ENCODE measurements at regions not wholly inside any gene's neighbourhood (a gene's known extent, or its start where the extent isn't known, plus 50 kb on each side); places are given as distances from the start of the nearest gene placed in this dataset.
A peak's percentile ranks its signal among the peaks of the same experiment; 100 is the strongest.

DNA sequence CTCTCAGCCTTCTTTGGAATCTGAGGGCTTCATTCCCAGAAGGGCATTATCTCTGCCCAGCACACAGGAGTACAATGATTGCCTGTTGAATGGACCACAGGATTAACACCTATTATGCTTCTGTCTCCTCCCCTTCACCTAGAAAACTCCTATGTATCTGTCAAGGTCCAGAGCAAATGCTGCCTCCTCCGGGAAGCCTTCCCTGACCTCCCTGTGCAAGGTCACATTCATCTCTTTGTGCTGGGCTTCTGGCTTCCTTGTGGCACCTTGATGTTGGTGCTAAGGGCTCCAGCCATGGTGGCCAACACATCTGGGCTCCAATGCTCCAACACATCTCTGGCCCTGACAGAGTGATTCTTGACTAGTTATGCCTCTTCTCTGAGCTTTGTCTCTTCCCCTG lies 49.9 kb upstream of the ATP2B2 start:
- DNase-seq: no peak

DNA sequence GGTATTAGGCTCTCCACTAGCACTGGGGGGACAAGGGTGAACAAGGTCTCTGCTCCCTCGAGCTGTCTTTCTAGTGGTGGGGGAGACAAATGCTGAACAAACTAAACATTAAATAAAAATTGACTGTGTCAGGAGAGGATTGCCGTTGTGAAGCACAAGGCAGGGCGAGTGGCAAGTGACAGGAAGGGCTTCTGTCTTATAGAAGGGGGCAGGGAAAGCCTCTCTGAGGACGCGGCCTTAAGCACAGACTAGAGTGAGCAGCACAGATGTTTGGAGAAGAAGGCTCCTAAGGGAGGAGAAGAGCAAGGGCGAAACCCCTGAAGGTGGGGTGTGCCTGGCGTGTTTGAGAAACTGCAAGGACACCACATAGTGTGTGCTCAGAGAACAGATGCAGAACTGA lies 50.9 kb upstream of the ATP2B2 start:
- DNase-seq: no peak

DNA sequence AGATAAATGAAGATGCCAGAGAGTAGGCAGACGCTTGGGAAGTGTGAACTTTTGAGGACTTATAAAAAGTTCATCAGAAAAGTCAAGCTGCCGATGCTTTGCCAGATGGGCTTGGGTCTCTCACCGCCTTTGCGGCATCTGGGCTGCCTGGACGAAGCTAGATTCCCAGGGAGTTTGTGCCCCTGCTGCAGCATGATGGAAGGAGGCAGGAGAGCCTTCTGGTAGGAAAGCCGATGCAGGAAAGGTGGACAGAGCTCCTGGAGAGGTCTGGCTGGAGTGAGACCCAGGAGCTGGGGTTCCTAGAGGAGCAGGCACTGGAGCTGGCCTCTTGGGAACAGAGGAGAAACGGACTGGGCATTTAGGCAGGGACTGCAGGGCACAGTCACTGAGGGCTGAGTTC lies 51.9 kb upstream of the ATP2B2 start:
- no peak for DNase-seq

- DNase-seq: peak in 3 of 4 experiments; percentile 17 to 31 (median 26)
These were observed 52.5 kb upstream of the ATP2B2 start for GRCh38 chr3:10557781-10558373.

DNA sequence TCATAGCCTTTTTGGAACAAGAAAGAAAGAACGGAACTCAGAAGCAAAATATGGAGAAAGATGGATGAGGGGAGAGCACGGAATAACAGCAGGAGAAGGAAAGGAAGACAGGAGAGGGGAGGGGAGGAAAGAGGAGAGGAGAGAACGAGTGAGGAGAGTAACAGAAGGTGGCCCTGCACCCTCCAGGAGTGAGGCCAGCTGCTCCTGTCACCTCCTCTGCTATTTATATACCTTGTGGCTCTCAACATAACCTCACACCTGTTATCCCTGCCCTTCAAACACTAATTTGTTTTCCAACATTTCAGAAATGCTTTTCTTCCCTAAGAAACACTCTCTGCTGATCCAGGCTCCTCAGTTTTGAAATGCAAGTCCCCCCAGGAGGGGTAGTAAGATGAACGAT lies 53.4 kb upstream of the ATP2B2 start:
- no peak for DNase-seq

DNA sequence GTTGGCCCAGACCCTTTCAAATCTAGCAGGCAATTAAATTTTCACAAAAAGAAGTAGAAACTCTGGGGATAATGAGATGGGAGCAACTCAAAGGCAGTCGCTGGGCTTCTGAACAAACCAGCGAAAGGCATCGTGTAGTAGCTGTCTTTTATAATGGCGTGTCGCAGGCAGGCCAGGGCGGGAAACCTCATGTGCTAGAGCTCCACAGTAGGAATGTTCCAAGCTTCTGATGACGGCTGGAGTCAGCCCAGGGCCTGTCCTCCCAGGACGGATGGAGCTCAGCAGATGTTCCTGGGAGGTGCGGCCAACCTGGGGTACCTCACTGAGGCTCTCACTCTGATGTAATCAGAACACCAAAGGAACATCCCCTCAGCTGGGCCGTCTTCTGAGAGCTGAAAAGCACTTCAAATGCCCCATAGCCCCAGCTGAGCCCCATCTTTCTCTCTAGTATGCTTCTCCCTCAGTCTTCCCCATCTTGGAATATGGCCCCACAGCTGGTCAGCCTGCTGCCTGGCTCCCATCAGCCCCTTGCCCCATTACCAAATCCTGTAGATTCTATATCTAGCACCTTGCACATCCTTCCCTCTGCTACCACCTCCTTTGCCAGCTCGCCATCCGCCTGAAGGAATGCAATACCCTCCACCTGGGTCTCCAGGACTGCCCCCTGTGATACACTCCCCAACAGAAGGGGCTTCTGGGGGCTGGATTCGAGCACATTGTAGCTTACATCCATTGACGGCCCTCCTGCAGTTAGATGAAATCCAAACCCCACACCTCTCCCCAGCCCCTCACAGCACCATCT lies 54.9 kb upstream of the ATP2B2 start:
- no peak for DNase-seq

DNA sequence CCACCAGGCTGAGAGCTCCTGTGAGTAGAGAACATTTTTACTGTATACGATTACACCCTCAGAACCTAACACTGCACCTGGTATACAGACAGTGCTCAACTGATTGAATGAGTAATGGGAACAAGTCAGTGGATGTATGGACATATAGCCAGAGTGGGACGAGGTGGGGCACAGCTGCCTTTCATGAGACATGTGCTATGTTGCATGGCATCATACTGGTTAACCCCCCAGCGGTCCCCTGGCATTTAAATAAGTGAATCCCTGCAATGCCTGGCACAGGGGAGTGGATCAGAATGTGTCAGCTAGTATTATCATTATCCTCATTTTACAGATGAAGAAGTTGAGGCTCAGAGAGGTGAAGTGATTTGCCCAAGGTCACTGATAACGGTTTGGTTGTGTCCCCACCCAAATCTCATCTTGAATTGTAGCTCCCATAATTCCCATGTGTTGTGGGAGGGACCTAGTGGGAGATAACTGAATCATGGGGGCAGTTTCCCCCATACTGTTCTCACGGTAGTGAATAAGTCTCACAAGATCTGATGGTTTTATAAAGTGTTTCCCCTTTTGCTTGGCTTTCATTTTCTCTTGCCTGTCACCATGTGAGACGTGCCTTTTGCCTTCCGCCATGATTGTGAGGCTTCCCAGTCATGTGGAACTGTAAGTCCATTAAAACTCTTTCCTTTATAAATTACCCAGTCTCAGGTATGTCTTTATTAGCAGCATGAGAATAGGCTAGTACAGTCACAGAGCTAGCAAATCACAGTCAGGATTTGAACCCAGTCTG lies 56.0 kb upstream of the ATP2B2 start:
- DNase-seq: peak in 1 of 4 experiments; percentile 34

DNA sequence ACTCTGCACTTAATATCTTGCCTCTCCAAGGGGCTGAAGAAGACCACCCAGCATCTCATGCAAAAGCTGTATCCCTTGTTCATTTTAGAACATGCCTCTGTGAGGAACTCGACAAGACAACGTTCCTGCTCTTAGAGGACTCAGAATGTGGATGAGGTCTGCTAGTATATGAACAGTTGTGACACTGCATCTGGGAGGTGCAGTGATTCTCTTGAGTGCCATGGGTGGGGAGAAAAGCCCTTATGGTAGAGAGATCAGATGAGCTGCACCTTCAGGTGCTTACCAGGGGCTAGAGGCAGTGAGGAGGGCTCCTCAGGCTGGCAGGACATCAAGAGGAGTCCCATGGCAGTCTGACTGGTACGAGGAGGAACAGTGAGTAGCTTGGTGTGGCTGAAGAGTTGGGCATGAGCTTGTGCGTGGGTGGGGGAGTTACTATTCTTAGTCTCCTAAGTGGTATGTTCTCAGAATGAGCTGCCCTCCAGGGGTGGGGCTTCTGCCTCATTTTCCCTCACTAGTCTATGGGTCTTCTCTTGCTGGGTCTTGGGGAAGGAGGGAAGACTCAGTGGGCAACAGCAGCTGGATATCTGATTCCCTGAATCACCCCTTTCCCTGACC lies 56.7 kb upstream of the ATP2B2 start:
- DNase-seq: peak in 3 of 4 experiments; percentile 36 to 43 (median 39)

GRCh38 chr3:10563396-10563795 lies 58.0 kb upstream of the ATP2B2 start:
- no peak for DNase-seq

- DNase-seq: no peak
These were observed 60.4 kb upstream of the ATP2B2 start for GRCh38 chr3:10565814-10566213.

GRCh38 chr3:10566451-10566850 lies 61.1 kb upstream of the ATP2B2 start:
- DNase-seq: no peak

GRCh38 chr3:10568549-10568948 lies 63.2 kb upstream of the ATP2B2 start:
- no peak for DNase-seq

DNA sequence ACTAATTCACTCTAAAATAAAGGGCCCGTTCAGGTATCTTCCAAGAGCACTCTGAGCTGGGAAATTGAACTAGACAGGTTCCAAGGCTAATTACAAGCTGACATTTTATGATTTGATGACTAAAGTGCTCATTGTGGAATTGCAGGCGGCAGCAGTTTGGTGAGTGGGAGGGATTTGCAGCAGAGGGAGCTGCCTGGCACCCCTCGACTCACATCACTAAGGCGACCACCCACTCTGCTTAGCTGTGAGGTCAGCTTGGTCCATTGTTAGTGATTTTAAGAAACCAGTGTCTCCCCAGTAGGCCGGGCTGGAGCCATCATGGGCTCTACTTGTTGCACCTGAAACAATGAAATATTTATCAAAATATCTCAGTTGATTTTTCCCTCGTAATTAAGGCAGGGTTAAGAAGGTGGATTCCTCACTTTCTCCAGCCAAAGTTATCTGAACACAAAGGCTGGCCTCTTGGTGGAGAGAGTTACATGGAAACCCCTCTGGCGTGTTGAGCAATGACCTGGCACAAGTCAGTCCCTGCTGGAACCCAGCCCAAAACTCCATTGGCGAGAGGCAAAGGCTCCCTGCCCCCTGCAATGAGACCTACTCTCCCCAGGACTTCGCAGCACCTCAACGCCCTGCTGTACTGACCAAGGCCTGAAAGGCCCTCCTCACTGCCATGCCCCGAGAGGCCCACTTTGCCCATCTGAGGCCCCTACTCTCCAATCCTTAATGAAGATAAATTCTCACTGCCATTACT lies 65.0 kb upstream of the ATP2B2 start:
- peak; percentile 37 to 72 (median 51) for DNase-seq

- DNase-seq: no peak
These were observed 68.8 kb upstream of the ATP2B2 start for GRCh38 chr3:10574101-10574620.

- no peak for DNase-seq
These were observed 70.3 kb upstream of the ATP2B2 start for GRCh38 chr3:10575601-10576160.

- DNase-seq: no peak
These were observed 72.1 kb upstream of the ATP2B2 start for GRCh38 chr3:10577486-10577885.

GRCh38 chr3:10580426-10580825 lies 75.0 kb upstream of the ATP2B2 start:
- DNase-seq: peak in 3 of 4 experiments; percentile 28 to 51 (median 49)

GRCh38 chr3:10581251-10581650 lies 75.9 kb upstream of the ATP2B2 start:
- DNase-seq: no peak

DNA sequence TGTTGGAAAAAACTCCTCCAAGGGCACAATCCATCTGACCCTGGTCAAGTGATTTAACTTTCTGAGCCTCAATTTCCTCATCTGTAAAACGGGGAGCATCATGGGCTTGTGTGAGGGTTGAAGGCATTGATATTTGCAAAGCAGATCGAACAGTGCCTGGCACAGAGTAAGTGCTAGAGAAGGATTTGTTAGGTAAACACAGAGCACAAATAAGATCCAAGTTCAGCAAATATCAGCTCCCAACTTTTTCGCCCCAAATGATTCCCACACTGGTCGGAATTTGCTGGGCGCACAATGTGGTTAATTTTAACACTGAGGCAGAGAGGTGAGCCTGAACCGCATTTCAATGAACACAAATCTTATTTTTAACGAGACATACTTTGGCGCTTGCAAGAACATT lies 76.3 kb upstream of the ATP2B2 start:
- DNase-seq: no peak

DNA sequence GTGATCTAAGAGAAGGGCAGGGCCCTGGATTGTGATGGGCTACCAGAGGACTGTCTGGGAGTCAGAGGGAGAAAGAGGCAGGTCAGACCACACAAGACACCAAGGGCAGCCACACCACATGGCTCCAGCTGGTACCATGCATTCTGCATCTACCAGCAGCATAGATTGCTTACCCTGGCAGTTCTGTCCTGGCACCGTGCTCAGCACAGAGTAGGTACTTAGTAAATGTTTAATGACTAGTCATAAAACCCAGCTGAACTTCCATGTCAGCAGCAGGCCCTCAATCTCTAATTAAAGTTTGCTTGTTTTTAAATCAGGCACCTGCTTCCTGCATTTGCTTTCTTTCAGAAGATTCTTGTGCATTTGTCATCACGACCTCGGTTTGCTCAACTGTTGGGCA lies 77.3 kb upstream of the ATP2B2 start:
- no peak for DNase-seq

DNA sequence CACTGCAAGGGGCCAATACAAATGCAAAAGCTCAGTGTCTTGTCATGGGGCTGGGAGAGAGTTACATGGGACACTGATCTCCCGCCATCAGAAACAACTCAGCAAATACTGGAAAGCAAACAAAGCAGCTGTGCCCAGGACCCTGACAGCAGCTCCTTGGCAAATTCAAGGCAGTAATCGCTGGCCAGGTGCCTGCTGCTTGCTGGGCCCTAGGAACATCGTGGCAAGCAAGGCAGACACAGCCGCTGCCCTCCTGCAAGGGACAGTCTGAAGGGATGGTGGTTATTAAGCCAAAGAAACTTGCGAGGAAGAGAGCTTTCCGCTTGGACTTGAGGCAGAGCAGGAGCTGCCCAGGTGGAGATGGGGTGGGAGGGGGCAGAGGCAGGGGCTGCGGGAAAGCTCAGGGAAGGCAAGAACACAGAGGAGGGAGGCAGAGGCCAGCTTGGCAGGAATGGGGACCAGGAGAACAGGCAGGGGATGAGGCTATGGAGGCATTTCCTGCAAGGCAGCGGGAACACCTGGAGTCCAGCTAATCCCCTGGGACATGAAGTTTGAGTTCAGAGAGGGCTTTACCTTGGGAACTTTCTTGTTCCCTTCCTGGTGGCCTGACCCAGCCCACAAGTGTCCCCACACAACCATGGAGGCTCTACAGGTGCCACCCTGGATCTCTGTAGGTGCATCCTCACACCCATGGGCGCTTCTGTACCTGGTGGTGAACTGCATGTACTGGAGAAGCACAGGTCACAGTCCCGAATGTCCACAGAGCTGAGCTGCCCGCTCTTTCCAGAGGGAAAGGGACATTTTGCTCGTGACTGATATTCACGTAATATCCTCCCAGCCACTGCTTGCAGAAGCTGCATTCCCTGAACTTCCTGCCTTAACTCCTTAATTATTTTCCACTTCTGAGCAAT lies 78.7 kb upstream of the ATP2B2 start:
- no peak for DNase-seq

Measured in suppressor macrophage (primary cell).